Colonic mucosa (tissue), 4 donors: ENCODE measurements at regions not wholly inside any gene's neighbourhood (a gene's known extent, or its start where the extent isn't known, plus 50 kb on each side); places are given as distances from the start of the nearest gene placed in this dataset.
A peak's percentile ranks its signal among the peaks of the same experiment; 100 is the strongest.

Source experiments
- DNase-seq: peaks from one replicate; pipeline ENCODE4 v3.0.0-alpha.2; 2020
- H3K27ac ChIP-seq: fragments of 200-600 bp; one replicate; pipeline ENCODE4 v1.8.0; 2021
- H3K27me3 ChIP-seq: fragments of 200-600 bp; one replicate; pipeline ENCODE4 v1.8.0; 2021
- H3K36me3 ChIP-seq: fragments of 200-600 bp; one replicate; pipeline ENCODE4 v1.8.0; 2021
- H3K4me1 ChIP-seq: fragments of 200-600 bp; one replicate; pipeline ENCODE4 v1.8.0; 2021; ENCODE audit warnings: mild to moderate bottlenecking
- H3K4me3 ChIP-seq: fragments of 200-600 bp; one replicate; pipeline ENCODE4 v1.8.0; 2021
- H3K9ac ChIP-seq, 2 donors: one replicate each; pipeline ENCODE4 v1.7.0; 2013; ENCODE audit warnings: control low read depth in 2 of 2, low read depth in 2 of 2, low read length in 2 of 2
- H3K9me3 ChIP-seq: fragments of 200-600 bp; one replicate; pipeline ENCODE4 v1.8.0; 2021
- CTCF ChIP-seq: fragments of 200-600 bp; IDR thresholded peaks from one replicate; pipeline ENCODE4 v1.8.0; 2022; ENCODE audit warnings: antibody characterized with exemption, mild to moderate bottlenecking
- intact Hi-C: fragments of 100-400 bp; cut with DNase I; formaldehyde crosslinking; loops from one replicate; pipeline ENCODE4 v1.14.1; 2022
- donor health status: healthy.
- donor health status: DM: no; HTN: no; CAD: no.
- donor health status: DM: no; HTN: no; CAD: no.

GRCh38 chr1:56416495-56416894, 162.9 kb downstream of the PLPP3 start:
- H3K36me3 ChIP-seq, result no peaks in the 10 kb centered on the region
- intact Hi-C loops, result no loop called here
- DNase-seq, result no peak
- peak; percentile 14 for TF ChIP-seq CTCF
- H3K4me1 ChIP-seq, result peaks cover 6% of the 10 kb centered on the region
- no peak overlapping the region for H3K27ac ChIP-seq
- H3K4me3 ChIP-seq, result no peak overlapping the region
- H3K9ac ChIP-seq, result no peak overlapping the region
- no peaks in the 10 kb centered on the region for H3K9me3 ChIP-seq
- no peaks in the 10 kb centered on the region for H3K27me3 ChIP-seq

GRCh38 chr1:56415720-56416119, 163.6 kb downstream of the PLPP3 start:
- TF ChIP-seq CTCF, result no peak
- no peak for DNase-seq
- H3K27me3 ChIP-seq, result no peaks in the 10 kb centered on the region
- intact Hi-C loops, result no loop called here
- H3K4me3 ChIP-seq, result no peak overlapping the region
- H3K36me3 ChIP-seq, result no peaks in the 10 kb centered on the region
- no peaks in the 10 kb centered on the region for H3K9me3 ChIP-seq
- no peak overlapping the region for H3K9ac ChIP-seq
- H3K4me1 ChIP-seq, result peaks cover 6% of the 10 kb centered on the region
- H3K27ac ChIP-seq, result no peak overlapping the region

- no peaks in the 10 kb centered on the region for H3K9me3 ChIP-seq
- no peak overlapping the region for H3K4me3 ChIP-seq
- no peak overlapping the region for H3K9ac ChIP-seq
- DNase-seq, result no peak
- peaks cover 6% of the 10 kb centered on the region for H3K4me1 ChIP-seq
- no peaks in the 10 kb centered on the region for H3K27me3 ChIP-seq
- no peaks in the 10 kb centered on the region for H3K36me3 ChIP-seq
- H3K27ac ChIP-seq, result no peak overlapping the region
- no peak for TF ChIP-seq CTCF
- intact Hi-C loops, result no loop called here
These were observed 164.1 kb downstream of the PLPP3 start for GRCh38 chr1:56415258-56415657.

- H3K27ac ChIP-seq, result no peak overlapping the region
- H3K36me3 ChIP-seq, result no peaks in the 10 kb centered on the region
- no peaks in the 10 kb centered on the region for H3K27me3 ChIP-seq
- intact Hi-C loops, result no loop called here
- DNase-seq, result peak; percentile 48
- H3K4me1 ChIP-seq, result peaks cover 6% of the 10 kb centered on the region
- no peak for TF ChIP-seq CTCF
- H3K9me3 ChIP-seq, result no peaks in the 10 kb centered on the region
- no peak overlapping the region for H3K9ac ChIP-seq
- no peak overlapping the region for H3K4me3 ChIP-seq
These were observed 164.6 kb downstream of the PLPP3 start for GRCh38 chr1:56414728-56415224.

- no peaks in the 10 kb centered on the region for H3K27me3 ChIP-seq
- H3K4me1 ChIP-seq, result peaks cover 6% of the 10 kb centered on the region
- intact Hi-C loops, result no loop called here
- TF ChIP-seq CTCF, result no peak
- H3K9ac ChIP-seq, result no peak overlapping the region
- H3K9me3 ChIP-seq, result no peaks in the 10 kb centered on the region
- H3K27ac ChIP-seq, result no peak overlapping the region
- no peaks in the 10 kb centered on the region for H3K36me3 ChIP-seq
- no peak overlapping the region for H3K4me3 ChIP-seq
- DNase-seq, result no peak
These were observed 165.6 kb downstream of the PLPP3 start for GRCh38 chr1:56413671-56414199.
